ENCODE measurements at regions not wholly inside any gene's neighbourhood (a gene's known extent, or its start where the extent isn't known, plus 50 kb on each side); places are given as distances from the start of the nearest gene placed in this dataset.

- H3K9me1 ChIP-seq (ENCODE audit: control insufficient read depth, extremely low read depth, insufficient read depth, low read length): no peaks in the 10 kb centered on the region
- no peaks in the 10 kb centered on the region for H3K79me2 ChIP-seq (ENCODE audit: control insufficient read depth, insufficient read depth, low read length)
- H2AFZ ChIP-seq (ENCODE audit: control insufficient read depth, low read length): no peak overlapping the region
- H3K4me3 ChIP-seq (ENCODE audit: control insufficient read depth in 2 of 3, extremely low read depth in 1 of 3, insufficient read depth in 2 of 3, low read depth in 1 of 3, low read length in 3 of 3): no peak overlapping the region
- H3K27ac ChIP-seq (ENCODE audit: control insufficient read depth, insufficient read depth, low read length): no peak overlapping the region
- peaks cover 16% of the 10 kb centered on the region for H3K4me1 ChIP-seq (ENCODE audit: control insufficient read depth, extremely low read depth, insufficient read depth, low read length)
- no peak for TF ChIP-seq CTCF (optimal IDR thresholded peaks at IDR 0.05 in 1 of 3, IDR thresholded peaks at IDR 0.05 in 1 of 3, conservative IDR thresholded peaks at IDR 0.05 in 1 of 3; ENCODE audit: extremely low read depth in 1 of 3, insufficient read depth in 2 of 3, low read length in 3 of 3)
- TF ChIP-seq EZH2 (IDR thresholded peaks at IDR 0.05; ENCODE audit: low read length): no peak
- no peaks in the 10 kb centered on the region for H3K27me3 ChIP-seq (ENCODE audit: control insufficient read depth, extremely low read depth, insufficient read depth, low read length)
- H3K4me2 ChIP-seq (ENCODE audit: control insufficient read depth, extremely low read depth, insufficient read depth, low read depth, low read length): no peak overlapping the region
- dilution Hi-C loops (cut with MboI; ENCODE audit: extremely low pct_ligation_motif_present, low sequenced_read_pairs): no loop called here
- no peak for DNase-seq (ENCODE audit: low read depth, low spot score)
- H3K9ac ChIP-seq (ENCODE audit: control insufficient read depth, extremely low read depth, insufficient read depth, low read length): no peak overlapping the region
- H3K9me3 ChIP-seq (ENCODE audit: control insufficient read depth, low read depth, low read length): no peaks in the 10 kb centered on the region
- no peak for FAIRE-seq
- no peaks in the 10 kb centered on the region for H3K36me3 ChIP-seq (ENCODE audit: control insufficient read depth in 2 of 2, extremely low read depth in 1 of 2, insufficient read depth in 2 of 2, low read length in 2 of 2)
- H4K20me1 ChIP-seq (ENCODE audit: control insufficient read depth, extremely low read depth, insufficient read depth, low read length): no peaks in the 10 kb centered on the region
These were observed 152.9 kb upstream of the MAP1B start for GRCh38 chr5:71954329-71954728.

GRCh38 chr5:71955723-71956122 lies 151.6 kb upstream of the MAP1B start:
- FAIRE-seq (peak; percentile 78), DNase-seq (ENCODE audit: low read depth, low spot score) (peak; percentile 36)
- Histone ChIP-seq H3K9ac (ENCODE audit: control insufficient read depth, extremely low read depth, insufficient read depth, low read length) (peak overlapping the region; percentile 58), H4K20me1 (ENCODE audit: control insufficient read depth, extremely low read depth, insufficient read depth, low read length) (no peaks in the 10 kb centered on the region), H3K9me1 (ENCODE audit: control insufficient read depth, extremely low read depth, insufficient read depth, low read length) (no peaks in the 10 kb centered on the region), H2AFZ (ENCODE audit: control insufficient read depth, low read length) (peak overlapping the region; percentile 75), H3K4me1 (ENCODE audit: control insufficient read depth, extremely low read depth, insufficient read depth, low read length) (peaks cover 16% of the 10 kb centered on the region), H3K4me3 (ENCODE audit: control insufficient read depth in 2 of 3, extremely low read depth in 1 of 3, insufficient read depth in 2 of 3, low read depth in 1 of 3, low read length in 3 of 3) (peak overlapping the region in 2 of 3 experiments; percentile 31 to 58), H3K27me3 (ENCODE audit: control insufficient read depth, extremely low read depth, insufficient read depth, low read length) (no peaks in the 10 kb centered on the region), H3K79me2 (ENCODE audit: control insufficient read depth, insufficient read depth, low read length) (no peaks in the 10 kb centered on the region), H3K4me2 (ENCODE audit: control insufficient read depth, extremely low read depth, insufficient read depth, low read depth, low read length) (peak overlapping the region; percentile 81), H3K27ac (ENCODE audit: control insufficient read depth, insufficient read depth, low read length) (peak overlapping the region; percentile 57), H3K36me3 (ENCODE audit: control insufficient read depth in 2 of 2, extremely low read depth in 1 of 2, insufficient read depth in 2 of 2, low read length in 2 of 2) (no peaks in the 10 kb centered on the region), H3K9me3 (ENCODE audit: control insufficient read depth, low read depth, low read length) (no peaks in the 10 kb centered on the region)
- dilution Hi-C loops (cut with MboI; ENCODE audit: extremely low pct_ligation_motif_present, low sequenced_read_pairs): no loop called here
- TF ChIP-seq EZH2 (IDR thresholded peaks at IDR 0.05; ENCODE audit: low read length): no peak
- no peak for TF ChIP-seq CTCF (optimal IDR thresholded peaks at IDR 0.05 in 1 of 3, IDR thresholded peaks at IDR 0.05 in 1 of 3, conservative IDR thresholded peaks at IDR 0.05 in 1 of 3; ENCODE audit: extremely low read depth in 1 of 3, insufficient read depth in 2 of 3, low read length in 3 of 3)
